HCT116 (cell line): ENCODE measurements at regions not wholly inside any gene's neighbourhood (a gene's known extent, or its start where the extent isn't known, plus 50 kb on each side); places are given as distances from the start of the nearest gene placed in this dataset.

ENCODE experiments used
- ATAC-seq: fragments of 200-7000 bp; cut with Tn5 transposase; 2 replicates; pipeline ENCODE4 v1.9.1; 2020; ENCODE audit warnings: mild to moderate bottlenecking, moderate library complexity
- BruUV-seq: library from RNA; stranded (reverse); fragments of 400-500 nt; replicated peaks from 2 replicates; lab custom pipeline; 2021; lab: Mats Ljungman, UMichigan
- CTCF ChIA-PET: fragments of 300-600 bp; sonication (Branson Sonifier 250); formaldehyde crosslinking; loops from one replicate; lab custom pipeline; 2021; ENCODE audit warnings: antibody characterized with exemption; lab: Charles Lee
- POLR2A ChIA-PET: fragments of 300-600, 350-600 bp; sonication (Branson Sonifier 250); formaldehyde crosslinking; loops from one replicate; lab custom pipeline; 2021; ENCODE audit warnings: antibody characterized with exemption; lab: Charles Lee
- RAD21 ChIA-PET, 2 experiments: fragments of 300-600 bp; sonication (Branson Sonifier 250); formaldehyde crosslinking; loops; one replicate each; lab custom pipeline; 2023; ENCODE audit warnings: low total read pairs in 2 of 2; ENCODE audit not compliant: uncharacterized antibody in 2 of 2, unreplicated experiment in 2 of 2, low non-redundant PET in 1 of 2; lab: Charles Lee
- DNase-seq: peaks from one replicate; pipeline ENCODE4 v3.0.0-alpha.2; 2010; ENCODE audit warnings: low read depth, low spot score
- H2AFZ ChIP-seq: fragments of 200-600 bp; shearing (Covaris generic), sonication (generic); 2 replicates; pipeline ENCODE4 v1.6.1; 2017; ENCODE audit warnings: low read depth, mixed run types, mixed read lengths, antibody characterized with exemption, low read length; ENCODE audit not compliant: poor library complexity, severe bottlenecking
- H3K27ac ChIP-seq: 2 replicates; pipeline ENCODE4 v1.5.1; 2012; ENCODE audit warnings: low read depth, low read length
- H3K27me3 ChIP-seq: fragments of 200-600 bp; sonication (generic); 2 replicates; pipeline ENCODE4 v1.6.1; 2016; ENCODE audit warnings: mixed run types, low read length, mixed read lengths; ENCODE audit not compliant: insufficient read depth
- H3K36me3 ChIP-seq, 2 experiments: fragments of 200-500 bp in 1 of 2; fragments of 200-600 bp in 1 of 2; sonication (Bioruptor generic) in 1 of 2; sonication (generic) in 1 of 2; 2 replicates each; pipeline versions ENCODE4 v1.5.1 to v1.6.1; 2014 to 2016; ENCODE audit warnings: low read length in 2 of 2, inconsistent platforms in 1 of 2, mixed read lengths in 1 of 2, mixed run types in 1 of 2; ENCODE audit not compliant: insufficient read depth in 2 of 2, control insufficient read depth in 1 of 2
- H3K4me1 ChIP-seq, 2 experiments: fragments of 200-600 bp in 1 of 2; sonication (generic) in 1 of 2; 2 replicates each; pipeline versions ENCODE4 v1.5.1 to v1.6.1; 2012 to 2017; ENCODE audit warnings: low read length in 2 of 2, inconsistent platforms in 1 of 2, mild to moderate bottlenecking in 1 of 2, mixed read lengths in 1 of 2, mixed run types in 1 of 2, moderate library complexity in 1 of 2; ENCODE audit not compliant: insufficient read depth in 2 of 2, control insufficient read depth in 1 of 2
- H3K4me2 ChIP-seq: fragments of 200-600 bp; sonication (generic); 2 replicates; pipeline ENCODE4 v1.6.1; 2017; ENCODE audit warnings: mixed run types, low read length, mixed read lengths
- H3K4me3 ChIP-seq, 2 experiments: fragments of 200-600 bp in 1 of 2; sonication (generic) in 1 of 2; replicated peaks in 1 of 2; 2 replicates each; pipeline ENCODE4 v1.5.1; 2011 to 2016; ENCODE audit warnings: low read length in 2 of 2, control low read depth in 1 of 2, low read depth in 1 of 2, mild to moderate bottlenecking in 1 of 2, mixed read lengths in 1 of 2, mixed run types in 1 of 2
- H3K79me2 ChIP-seq: fragments of 200-600 bp; sonication (generic); 2 replicates; pipeline ENCODE4 v1.6.1; 2017; ENCODE audit warnings: mild to moderate bottlenecking, mixed run types, low read length, moderate library complexity, mixed read lengths; ENCODE audit not compliant: insufficient read depth
- H3K9ac ChIP-seq: fragments of 200-600 bp; sonication (generic); 2 replicates; pipeline ENCODE4 v1.6.1; 2016; ENCODE audit warnings: low read length, mixed read lengths
- H3K9me2 ChIP-seq: fragments of 200-600 bp; sonication (generic), shearing (Covaris generic); 2 replicates; pipeline ENCODE4 v1.6.1; 2017; ENCODE audit warnings: mixed run types, mild to moderate bottlenecking, moderate library complexity; ENCODE audit not compliant: insufficient read depth
- H3K9me3 ChIP-seq, 2 experiments: fragments of 200-500 bp in 1 of 2; fragments of 200-600 bp in 1 of 2; sonication (Bioruptor generic) in 1 of 2; sonication (generic) in 1 of 2; 2 replicates each; pipeline ENCODE4 v1.6.1; 2014 to 2017; ENCODE audit warnings: low read length in 2 of 2, mixed read lengths in 2 of 2, inconsistent platforms in 1 of 2, low read depth in 1 of 2, mild to moderate bottlenecking in 1 of 2, mixed run types in 1 of 2, moderate library complexity in 1 of 2; ENCODE audit not compliant: control insufficient read depth in 1 of 2, insufficient read depth in 1 of 2
- H4K20me1 ChIP-seq: fragments of 200-600 bp; sonication (generic), shearing (Covaris generic); 2 replicates; pipeline ENCODE4 v1.6.1; 2017; ENCODE audit warnings: mixed run types, mild to moderate bottlenecking, moderate library complexity; ENCODE audit not compliant: insufficient read depth
- CBX3 ChIP-seq: IDR thresholded peaks from 2 replicates; pipeline ENCODE4 v1.6.1; 2012; ENCODE audit warnings: low read depth
- CEBPB ChIP-seq: IDR thresholded peaks from 2 replicates; pipeline ENCODE4 v1.6.1; 2012; ENCODE audit warnings: low read depth
- EZH2 ChIP-seq: fragments of 200-600 bp; sonication (generic); IDR thresholded peaks from 2 replicates; pipeline ENCODE4 v1.6.1; 2017; ENCODE audit warnings: antibody characterized with exemption, mixed run types
- EZH2phosphoT487 ChIP-seq: fragments of 200-600 bp; IDR thresholded peaks from 2 replicates; pipeline ENCODE4 v1.6.1; 2018; ENCODE audit warnings: antibody characterized with exemption, borderline replicate concordance
- POLR2A ChIP-seq: IDR thresholded peaks from 2 replicates; pipeline ENCODE4 v1.7.0; 2011; ENCODE audit warnings: borderline replicate concordance; ENCODE audit not compliant: insufficient read depth, insufficient read length; ENCODE audit errors: extremely low read depth
- POLR2AphosphoS5 ChIP-seq: IDR thresholded peaks from 2 replicates; pipeline ENCODE4 v1.6.1; 2011; ENCODE audit warnings: mild to moderate bottlenecking, low read depth, low read length, moderate library complexity
- REST ChIP-seq: IDR thresholded peaks from 2 replicates; pipeline ENCODE4 v1.6.1; 2012; ENCODE audit warnings: low read depth
- SIN3A ChIP-seq: IDR thresholded peaks from 2 replicates; pipeline ENCODE4 v1.6.1; 2012; ENCODE audit warnings: low read depth
- SRF ChIP-seq: IDR thresholded peaks from 2 replicates; pipeline ENCODE4 v1.6.1; 2012; ENCODE audit warnings: low read depth
- YY1 ChIP-seq: IDR thresholded peaks from 2 replicates; pipeline ENCODE4 v1.6.1; 2011; ENCODE audit warnings: low read length, low read depth, moderate library complexity, mild to moderate bottlenecking; ENCODE audit not compliant: insufficient replicate concordance; ENCODE audit errors: extremely low read depth
- ZNF274 ChIP-seq: fragments of 200-500 bp; sonication (Bioruptor generic); IDR thresholded peaks from 2 replicates; pipeline ENCODE4 v1.6.1; 2014; ENCODE audit warnings: mild to moderate bottlenecking, low read depth, low read length, inconsistent platforms
- intact Hi-C: fragments of 100-400 bp; cut with micrococcal nuclease; formaldehyde crosslinking; loops from 2 replicates; pipeline ENCODE4 v1.10.0; 2022
- TF ChIP-seq, protein P1 (sequence below), 3 experiments: fragments of 200-600 bp in 1 of 3; sonication (generic) in 1 of 3; IDR thresholded peaks in 2 of 3; conservative IDR thresholded peaks in 1 of 3; 2 replicates each; pipeline ENCODE4 v1.5.1; 2012 to 2017; ENCODE audit warnings: low read depth in 2 of 3, low read length in 2 of 3, antibody characterized with exemption in 1 of 3, borderline replicate concordance in 1 of 3, control low read depth in 1 of 3, mild to moderate bottlenecking in 1 of 3, mixed read lengths in 1 of 3, mixed run types in 1 of 3, moderate library complexity in 1 of 3; ENCODE audit not compliant: insufficient read depth in 1 of 3
- TF ChIP-seq, protein P2 (sequence below): IDR thresholded peaks from 2 replicates; pipeline ENCODE4 v1.6.1; 2011; ENCODE audit warnings: mild to moderate bottlenecking, low read length, moderate library complexity; ENCODE audit not compliant: insufficient replicate concordance; ENCODE audit errors: extremely low read depth

- TF ChIP-seq, protein P1, sequence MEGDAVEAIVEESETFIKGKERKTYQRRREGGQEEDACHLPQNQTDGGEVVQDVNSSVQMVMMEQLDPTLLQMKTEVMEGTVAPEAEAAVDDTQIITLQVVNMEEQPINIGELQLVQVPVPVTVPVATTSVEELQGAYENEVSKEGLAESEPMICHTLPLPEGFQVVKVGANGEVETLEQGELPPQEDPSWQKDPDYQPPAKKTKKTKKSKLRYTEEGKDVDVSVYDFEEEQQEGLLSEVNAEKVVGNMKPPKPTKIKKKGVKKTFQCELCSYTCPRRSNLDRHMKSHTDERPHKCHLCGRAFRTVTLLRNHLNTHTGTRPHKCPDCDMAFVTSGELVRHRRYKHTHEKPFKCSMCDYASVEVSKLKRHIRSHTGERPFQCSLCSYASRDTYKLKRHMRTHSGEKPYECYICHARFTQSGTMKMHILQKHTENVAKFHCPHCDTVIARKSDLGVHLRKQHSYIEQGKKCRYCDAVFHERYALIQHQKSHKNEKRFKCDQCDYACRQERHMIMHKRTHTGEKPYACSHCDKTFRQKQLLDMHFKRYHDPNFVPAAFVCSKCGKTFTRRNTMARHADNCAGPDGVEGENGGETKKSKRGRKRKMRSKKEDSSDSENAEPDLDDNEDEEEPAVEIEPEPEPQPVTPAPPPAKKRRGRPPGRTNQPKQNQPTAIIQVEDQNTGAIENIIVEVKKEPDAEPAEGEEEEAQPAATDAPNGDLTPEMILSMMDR (IDR thresholded peaks at IDR 0.05 in 2 of 3, conservative IDR thresholded peaks at IDR 0.05 in 1 of 3; ENCODE audit: borderline replicate concordance in 1 of 3, insufficient read depth in 1 of 3, low read depth in 2 of 3, low read length in 2 of 3) = no peak
- no peak for TF ChIP-seq CEBPB
- no peak for TF ChIP-seq ZNF274
- TF ChIP-seq SRF = no peak
- TF ChIP-seq POLR2AphosphoS5 = no peak
- TF ChIP-seq SIN3A = no peak
These were observed 242.8 kb upstream of the ANKRD55 start (continued) for GRCh38 chr5:56475689-56476486.

GRCh38 chr5:56471707-56472106, 238.6 kb upstream of the ANKRD55 start:
- H3K79me2 ChIP-seq = no peaks in the 10 kb centered on the region
- DNase-seq (no peak), ATAC-seq (no peak)
- no peaks in the 10 kb centered on the region for H3K9me3 ChIP-seq
- no peak overlapping the region for H2AFZ ChIP-seq
- H4K20me1 ChIP-seq = no peaks in the 10 kb centered on the region
- ChIA-PET POLR2A (no interaction called here), CTCF (no interaction called here), RAD21 (no interaction called here)
- no peaks in the 10 kb centered on the region for H3K9me2 ChIP-seq
- peaks cover 0 to 3% of the 10 kb centered on the region in 2 experiments; a peak in 1 of 4 replicates for H3K4me1 ChIP-seq
- no peaks in the 10 kb centered on the region for H3K27me3 ChIP-seq
- no peak overlapping the region for H3K27ac ChIP-seq
- intact Hi-C loops = no loop called here
- H3K36me3 ChIP-seq = no peaks in the 10 kb centered on the region; a peak in 1 of 4 replicates
- BruUV-seq = no TSS peak
- H3K4me2 ChIP-seq = no peak overlapping the region
- H3K9ac ChIP-seq = no peak overlapping the region
- no peak overlapping the region for H3K4me3 ChIP-seq
- TF ChIP-seq, protein P1 (IDR thresholded peaks at IDR 0.05 in 2 of 3, conservative IDR thresholded peaks at IDR 0.05 in 1 of 3; ENCODE audit: borderline replicate concordance in 1 of 3, insufficient read depth in 1 of 3, low read depth in 2 of 3, low read length in 2 of 3) = no peak
- TF ChIP-seq ZNF274 (no peak), POLR2A (no peak), CBX3 (no peak), YY1 (no peak), EZH2 (no peak), REST (no peak), EZH2phosphoT487 (no peak)
- TF ChIP-seq, protein P2, sequence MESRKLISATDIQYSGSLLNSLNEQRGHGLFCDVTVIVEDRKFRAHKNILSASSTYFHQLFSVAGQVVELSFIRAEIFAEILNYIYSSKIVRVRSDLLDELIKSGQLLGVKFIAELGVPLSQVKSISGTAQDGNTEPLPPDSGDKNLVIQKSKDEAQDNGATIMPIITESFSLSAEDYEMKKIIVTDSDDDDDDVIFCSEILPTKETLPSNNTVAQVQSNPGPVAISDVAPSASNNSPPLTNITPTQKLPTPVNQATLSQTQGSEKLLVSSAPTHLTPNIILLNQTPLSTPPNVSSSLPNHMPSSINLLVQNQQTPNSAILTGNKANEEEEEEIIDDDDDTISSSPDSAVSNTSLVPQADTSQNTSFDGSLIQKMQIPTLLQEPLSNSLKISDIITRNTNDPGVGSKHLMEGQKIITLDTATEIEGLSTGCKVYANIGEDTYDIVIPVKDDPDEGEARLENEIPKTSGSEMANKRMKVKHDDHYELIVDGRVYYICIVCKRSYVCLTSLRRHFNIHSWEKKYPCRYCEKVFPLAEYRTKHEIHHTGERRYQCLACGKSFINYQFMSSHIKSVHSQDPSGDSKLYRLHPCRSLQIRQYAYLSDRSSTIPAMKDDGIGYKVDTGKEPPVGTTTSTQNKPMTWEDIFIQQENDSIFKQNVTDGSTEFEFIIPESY = no peak
